ENCODE measurements at regions not wholly inside any gene's neighbourhood (a gene's known extent, or its start where the extent isn't known, plus 50 kb on each side); places are given as distances from the start of the nearest gene placed in this dataset.

DNA sequence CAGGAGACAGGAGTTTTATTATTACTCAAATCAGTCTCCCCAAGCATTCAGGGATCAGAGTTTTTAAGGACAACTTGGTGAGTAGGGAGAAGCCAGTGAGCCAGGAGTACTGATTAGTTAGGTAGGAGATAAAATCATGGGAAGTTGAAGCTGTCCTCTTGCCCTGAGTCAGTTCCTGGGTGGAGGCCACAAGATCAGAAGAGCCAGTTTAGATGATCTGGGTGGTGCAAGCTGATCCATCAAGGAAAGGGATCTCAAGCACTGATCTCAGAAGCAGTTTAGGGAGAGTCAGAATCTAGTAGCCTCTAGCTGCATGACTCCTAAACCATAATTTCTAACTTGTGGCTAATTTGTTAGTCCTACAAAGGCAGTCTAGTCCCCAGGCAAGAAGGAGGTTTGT lies 706.5 kb upstream of the MAP3K7 start:
- Histone ChIP-seq H4K8ac (ENCODE audit: extremely low read depth, insufficient read depth, low read length) (no peak overlapping the region), H3K4me2 (ENCODE audit: insufficient read depth in 1 of 2, low read depth in 2 of 2, low read length in 2 of 2) (no peak overlapping the region), H2AK5ac (ENCODE audit: low read depth, low read length) (no peak overlapping the region), H2BK12ac (ENCODE audit: low read depth, low read length) (no peak overlapping the region), H3K27me3 (replicated peaks in 1 of 4; ENCODE audit: control insufficient read depth in 3 of 4, extremely low read depth in 1 of 4, insufficient read depth in 3 of 4, low read length in 3 of 4) (peaks cover 34 to 80% (median 73%) of the 10 kb centered on the region in 4 experiments), H3K4me1 (replicated peaks in 1 of 4; ENCODE audit: control insufficient read depth in 3 of 4, insufficient read depth in 4 of 4, low read length in 3 of 4) (peaks cover 0 to 2% (median 0%) of the 10 kb centered on the region in 4 experiments; a peak in 1 of 7 replicates), H3K4ac (replicated peaks; ENCODE audit: insufficient read length, low read depth, low read length) (no peak overlapping the region), H2BK5ac (ENCODE audit: low read depth, low read length) (no peak overlapping the region), H4K5ac (ENCODE audit: insufficient read length, low read depth, low read length) (no peak overlapping the region), H3K56ac (replicated peaks; ENCODE audit: insufficient read length, low read depth, low read length) (no peak overlapping the region), H3K23me2 (ENCODE audit: low read depth, low read length) (no peaks in the 10 kb centered on the region), H2BK20ac (ENCODE audit: low read length) (no peak overlapping the region), H4K91ac (replicated peaks; ENCODE audit: insufficient read length, low read length) (no peak overlapping the region), H3K79me2 (ENCODE audit: control insufficient read depth in 1 of 2, insufficient read depth in 2 of 2, low read length in 2 of 2) (no peaks in the 10 kb centered on the region), H3K36me3 (ENCODE audit: control insufficient read depth in 2 of 4, insufficient read depth in 4 of 4, low read length in 3 of 4) (no peaks in the 10 kb centered on the region), H4K20me1 (replicated peaks in 1 of 2; ENCODE audit: control insufficient read depth in 1 of 2, insufficient read depth in 2 of 2, low read length in 2 of 2) (peaks cover 0 to 3% of the 10 kb centered on the region in 2 experiments), H2BK15ac (ENCODE audit: low read length) (no peak overlapping the region), H2AFZ (ENCODE audit: low read length) (no peak overlapping the region), H3K9ac (replicated peaks in 1 of 4; ENCODE audit: extremely low read depth in 1 of 4, low read depth in 3 of 4, low read length in 3 of 4) (no peak overlapping the region), H2BK120ac (replicated peaks; ENCODE audit: low read depth, low read length) (no peak overlapping the region), H3K27ac (ENCODE audit: low read depth, low read length) (no peak overlapping the region), H3K18ac (ENCODE audit: extremely low read depth, low read length) (no peak overlapping the region), H3K23ac (ENCODE audit: insufficient read length) (no peak overlapping the region), H3K9me3 (ENCODE audit: insufficient read depth in 2 of 2, low read depth in 1 of 2, low read length in 1 of 2) (peaks cover 0 to 2% of the 10 kb centered on the region in 2 experiments; a peak in 1 of 4 replicates), H3K14ac (ENCODE audit: insufficient read length) (no peak overlapping the region), H3K4me3 (ENCODE audit: extremely low read depth in 1 of 4, insufficient read depth in 2 of 4, low read depth in 3 of 4, low read length in 4 of 4) (no peak overlapping the region), H3K79me1 (ENCODE audit: low read depth, low read length) (no peaks in the 10 kb centered on the region)
- no peak for DNase-seq (ENCODE audit: low read depth in 1 of 2, low spot score in 2 of 2)
- ChIA-PET POLR2A (ENCODE audit: partially characterized antibody) (no interaction called here), CTCF (ENCODE audit: partially characterized antibody) (interaction anchor here (1.7 kb wide), 2 partner anchors 14 to 17 kb away, joined by 4 read pairs; no protein-coding TSS in a partner anchor)
- FAIRE-seq: no peak
- TF ChIP-seq RAD21 (IDR thresholded peaks at IDR 0.05 in 1 of 2, conservative IDR thresholded peaks at IDR 0.05 in 1 of 2; ENCODE audit: low read depth in 2 of 2, low read length in 2 of 2) (no peak), BRCA1 (IDR thresholded peaks at IDR 0.05; ENCODE audit: low read depth, low read length) (no peak)
- TF ChIP-seq, protein P1, sequence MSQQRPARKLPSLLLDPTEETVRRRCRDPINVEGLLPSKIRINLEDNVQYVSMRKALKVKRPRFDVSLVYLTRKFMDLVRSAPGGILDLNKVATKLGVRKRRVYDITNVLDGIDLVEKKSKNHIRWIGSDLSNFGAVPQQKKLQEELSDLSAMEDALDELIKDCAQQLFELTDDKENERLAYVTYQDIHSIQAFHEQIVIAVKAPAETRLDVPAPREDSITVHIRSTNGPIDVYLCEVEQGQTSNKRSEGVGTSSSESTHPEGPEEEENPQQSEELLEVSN (IDR thresholded peaks at IDR 0.05): no peak

Measured in H1 (cell line).